B cell (primary cell): ENCODE measurements at regions not wholly inside any gene's neighbourhood (a gene's known extent, or its start where the extent isn't known, plus 50 kb on each side); places are given as distances from the start of the nearest gene placed in this dataset.

Experiments used
- ATAC-seq: fragments of 200-7000 bp; cut with Tn5 transposase; one replicate; pipeline ENCODE4 v1.10.0; 2021; ENCODE audit warnings: low read depth, mild to moderate bottlenecking, moderate number of reproducible peaks, moderate library complexity
- CTCF ChIA-PET: fragments of 350-600 bp; sonication (Branson Sonifier 250); formaldehyde crosslinking; loops from one replicate; lab custom pipeline; 2021; ENCODE audit warnings: antibody characterized with exemption, inconsistent platforms; lab: Charles Lee
- POLR2A ChIA-PET: fragments of 350-600 bp; sonication (Branson Sonifier 250); formaldehyde crosslinking; loops from one replicate; lab custom pipeline; 2021; ENCODE audit warnings: antibody characterized with exemption; lab: Charles Lee
- DNase-seq: peaks from one replicate; pipeline ENCODE4 v3.0.0; 2013
- H2AFZ ChIP-seq: 2 replicates; pipeline ENCODE4 v1.6.1; 2012; ENCODE audit warnings: mild to moderate bottlenecking, low read depth, low read length; ENCODE audit not compliant: insufficient read depth, poor library complexity, severe bottlenecking
- H3K27ac ChIP-seq, 2 donors: 1 replicate in 1 of 2; 2 replicates in 1 of 2; pipeline ENCODE4 v1.5.1; 2012 to 2013; ENCODE audit warnings: low read length in 2 of 2, mild to moderate bottlenecking in 2 of 2, moderate library complexity in 1 of 2
- H3K27me3 ChIP-seq, 4 experiments: fragments of 200-600 bp in 1 of 4; sonication (generic) in 1 of 4; replicated peaks in 1 of 4; 1 replicate in 2 of 4; 2 replicates in 2 of 4; pipeline versions ENCODE4 v1.6.1 to v1.7.0; 2013 to 2016; ENCODE audit warnings: low read length in 3 of 4, mild to moderate bottlenecking in 2 of 4, mixed read lengths in 1 of 4, moderate library complexity in 1 of 4; ENCODE audit not compliant: insufficient read depth in 4 of 4, control insufficient read depth in 3 of 4; ENCODE audit errors: control extremely low read depth in 1 of 4
- H3K36me3 ChIP-seq, 2 experiments: replicated peaks in 1 of 2; 1 replicate in 1 of 2; 2 replicates in 1 of 2; pipeline versions ENCODE4 v1.6.1 to v1.7.1; 2013; ENCODE audit warnings: low read length in 1 of 2; ENCODE audit not compliant: insufficient read depth in 2 of 2, control insufficient read depth in 1 of 2; ENCODE audit errors: control extremely low read depth in 1 of 2, extremely low read depth in 1 of 2
- H3K4me1 ChIP-seq, 2 donors: fragments of 200-600 bp in 1 of 2; sonication (generic) in 1 of 2; 1 replicate in 1 of 2; 2 replicates in 1 of 2; pipeline versions ENCODE4 v1.5.1 to v1.6.1; 2013 to 2017; ENCODE audit warnings: low read length in 2 of 2; ENCODE audit not compliant: control insufficient read depth in 2 of 2, insufficient read depth in 2 of 2
- H3K4me2 ChIP-seq: replicated peaks from 2 replicates; pipeline ENCODE3; 2012; ENCODE audit warnings: mild to moderate bottlenecking, low read depth, low read length; ENCODE audit not compliant: poor library complexity, severe bottlenecking
- H3K4me3 ChIP-seq, 5 experiments: fragments of 200-600 bp in 1 of 5; sonication (generic) in 1 of 5; 1 replicate in 3 of 5; 2 replicates in 2 of 5; pipeline versions ENCODE4 v1.5.1 to v1.7.0; 2011 to 2016; ENCODE audit warnings: low read length in 4 of 5, mild to moderate bottlenecking in 4 of 5, low read depth in 2 of 5, control low read depth in 1 of 5, moderate library complexity in 1 of 5; ENCODE audit not compliant: insufficient read depth in 1 of 5; ENCODE audit errors: control extremely low read depth in 1 of 5, extremely low read depth in 1 of 5
- H3K79me2 ChIP-seq: fragments of 200-600 bp; sonication (generic); one replicate; pipeline ENCODE4 v1.6.0; 2016; ENCODE audit warnings: low read length; ENCODE audit not compliant: control insufficient read depth, insufficient read depth
- H3K9ac ChIP-seq: fragments of 200-600 bp; sonication (generic); 2 replicates; pipeline ENCODE4 v1.6.1; 2017; ENCODE audit warnings: mild to moderate bottlenecking, low read length, moderate library complexity
- H3K9me3 ChIP-seq, 3 donors: one replicate each; pipeline versions ENCODE4 v1.6.1 to v1.7.1; 2013; ENCODE audit warnings: low read length in 2 of 3; ENCODE audit not compliant: control insufficient read depth in 2 of 3, insufficient read depth in 1 of 3; ENCODE audit errors: control extremely low read depth in 1 of 3
- H4K20me1 ChIP-seq: 2 replicates; pipeline ENCODE4 v1.6.0; 2012; ENCODE audit warnings: mild to moderate bottlenecking, low read length; ENCODE audit not compliant: insufficient read depth, control insufficient read depth, poor library complexity, severe bottlenecking
- H3K27ac Mint-ChIP-seq: one replicate; pipeline ENCODE4 v1.8.0; 2021; ENCODE audit warnings: mixed read lengths
- H3K27me3 Mint-ChIP-seq: one replicate; pipeline ENCODE4 v1.8.0; 2021; ENCODE audit warnings: mixed read lengths
- H3K4me1 Mint-ChIP-seq: one replicate; pipeline ENCODE4 v1.8.0; 2021; ENCODE audit warnings: mixed read lengths
- H3K4me3 Mint-ChIP-seq: one replicate; pipeline ENCODE4 v1.8.0; 2021; ENCODE audit warnings: mixed read lengths
- H3K9me3 Mint-ChIP-seq: one replicate; pipeline ENCODE4 v1.8.0; 2022; ENCODE audit warnings: mixed read lengths; ENCODE audit not compliant: insufficient read depth
- EZH2 ChIP-seq: IDR thresholded peaks from 2 replicates; pipeline ENCODE4 v1.6.1; 2012; ENCODE audit warnings: borderline replicate concordance, low read depth, mild to moderate bottlenecking, moderate library complexity, low read length; ENCODE audit not compliant: insufficient read depth, poor library complexity, severe bottlenecking
- WGBS: methylation state at CpG from one replicate; pipeline ENCODE4 v1.1.5; 2013; ENCODE audit warnings: missing lambda C conversion rate; ENCODE audit not compliant: insufficient coverage; 5-methylcytosine and 5-hydroxymethylcytosine counted together
- intact Hi-C: fragments of 100-400 bp; cut with micrococcal nuclease; formaldehyde crosslinking; loops from one replicate; pipeline ENCODE4 v1.10.0; 2022
- TF ChIP-seq, protein P1 (sequence below): fragments of 200-600 bp; IDR thresholded peaks from one replicate; pipeline ENCODE4 v1.8.0; 2022; ENCODE audit warnings: antibody characterized with exemption, mild to moderate bottlenecking

DNA sequence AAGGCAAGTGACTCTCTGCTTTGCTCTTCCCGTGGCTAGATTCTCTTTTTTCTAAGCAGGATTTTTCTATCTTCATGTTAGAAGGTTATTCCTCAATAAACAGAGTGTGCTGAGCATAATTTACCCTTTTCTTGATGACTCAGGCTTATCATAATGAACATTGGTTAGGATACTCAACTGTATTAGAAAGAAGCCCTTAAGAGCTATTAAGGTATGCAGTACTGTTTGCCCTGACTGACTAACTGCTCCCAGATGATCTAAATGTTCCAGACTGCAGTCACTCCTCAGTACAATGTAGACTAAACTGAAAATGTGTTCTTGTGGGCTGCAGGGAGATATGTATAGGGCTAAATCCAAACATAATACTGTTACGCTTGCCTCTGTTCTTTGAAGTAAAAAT lies 687.8 kb downstream of the NUP35 start:
- no peaks in the 10 kb centered on the region for H3K4me1 Mint-ChIP-seq

GRCh38 chr2:183825710-183826109 lies 701.5 kb downstream of the NUP35 start:
- H3K27ac Mint-ChIP-seq, result no peak overlapping the region
- intact Hi-C loops, result no loop called here
- H4K20me1 ChIP-seq, result no peaks in the 10 kb centered on the region
- H3K4me3 ChIP-seq, result no peak overlapping the region
- H3K9ac ChIP-seq, result no peak overlapping the region
- no peaks in the 10 kb centered on the region for H3K36me3 ChIP-seq
- no peak for TF ChIP-seq EZH2
- TF ChIP-seq, protein P1, sequence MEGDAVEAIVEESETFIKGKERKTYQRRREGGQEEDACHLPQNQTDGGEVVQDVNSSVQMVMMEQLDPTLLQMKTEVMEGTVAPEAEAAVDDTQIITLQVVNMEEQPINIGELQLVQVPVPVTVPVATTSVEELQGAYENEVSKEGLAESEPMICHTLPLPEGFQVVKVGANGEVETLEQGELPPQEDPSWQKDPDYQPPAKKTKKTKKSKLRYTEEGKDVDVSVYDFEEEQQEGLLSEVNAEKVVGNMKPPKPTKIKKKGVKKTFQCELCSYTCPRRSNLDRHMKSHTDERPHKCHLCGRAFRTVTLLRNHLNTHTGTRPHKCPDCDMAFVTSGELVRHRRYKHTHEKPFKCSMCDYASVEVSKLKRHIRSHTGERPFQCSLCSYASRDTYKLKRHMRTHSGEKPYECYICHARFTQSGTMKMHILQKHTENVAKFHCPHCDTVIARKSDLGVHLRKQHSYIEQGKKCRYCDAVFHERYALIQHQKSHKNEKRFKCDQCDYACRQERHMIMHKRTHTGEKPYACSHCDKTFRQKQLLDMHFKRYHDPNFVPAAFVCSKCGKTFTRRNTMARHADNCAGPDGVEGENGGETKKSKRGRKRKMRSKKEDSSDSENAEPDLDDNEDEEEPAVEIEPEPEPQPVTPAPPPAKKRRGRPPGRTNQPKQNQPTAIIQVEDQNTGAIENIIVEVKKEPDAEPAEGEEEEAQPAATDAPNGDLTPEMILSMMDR, result no peak
- no CpG with 5 or more reads among the region's 3 CpGs for WGBS
- H3K4me2 ChIP-seq, result no peak overlapping the region
- no peaks in the 10 kb centered on the region for H3K4me1 ChIP-seq
- no peaks in the 10 kb centered on the region for H3K27me3 Mint-ChIP-seq
- ChIA-PET POLR2A (no interaction called here), CTCF (no interaction called here)
- H3K9me3 ChIP-seq, result peaks cover 0 to 5% (median 3%) of the 10 kb centered on the region in 3 donors
- H3K27ac ChIP-seq, result no peak overlapping the region
- H3K27me3 ChIP-seq, result no peaks in the 10 kb centered on the region
- no peak for DNase-seq
- no peak overlapping the region for H2AFZ ChIP-seq
- H3K79me2 ChIP-seq, result no peaks in the 10 kb centered on the region
- H3K9me3 Mint-ChIP-seq, result peaks cover 10% of the 10 kb centered on the region
- H3K4me3 Mint-ChIP-seq, result no peak overlapping the region
- no peak for ATAC-seq
- H3K4me1 Mint-ChIP-seq, result no peaks in the 10 kb centered on the region

More for the DNA sequence above, 687.8 kb downstream of the NUP35 start:
- H3K27ac ChIP-seq, result no peak overlapping the region
- no peak for TF ChIP-seq EZH2
- TF ChIP-seq, protein P1, result no peak
- H3K4me3 ChIP-seq, result no peak overlapping the region
- DNase-seq (no peak), ATAC-seq (no peak)
- H3K36me3 ChIP-seq, result no peaks in the 10 kb centered on the region
- H3K4me1 ChIP-seq, result no peaks in the 10 kb centered on the region
- H4K20me1 ChIP-seq, result no peaks in the 10 kb centered on the region
- peaks cover 6% of the 10 kb centered on the region for H3K9me3 Mint-ChIP-seq
- intact Hi-C loops, result no loop called here
- WGBS, result no CpG with 5 or more reads among the region's 2 CpGs
- H3K27me3 Mint-ChIP-seq, result no peaks in the 10 kb centered on the region
- ChIA-PET CTCF (no interaction called here), POLR2A (no interaction called here)
- no peaks in the 10 kb centered on the region for H3K9me3 ChIP-seq
- H3K9ac ChIP-seq, result no peak overlapping the region
- no peak overlapping the region for H2AFZ ChIP-seq
- H3K27ac Mint-ChIP-seq, result no peak overlapping the region
- H3K27me3 ChIP-seq, result no peaks in the 10 kb centered on the region
- no peak overlapping the region for H3K4me3 Mint-ChIP-seq
- H3K4me2 ChIP-seq, result no peak overlapping the region
- no peaks in the 10 kb centered on the region for H3K79me2 ChIP-seq
